MM.1S (cell line): ENCODE measurements at regions not wholly inside any gene's neighbourhood (a gene's known extent, or its start where the extent isn't known, plus 50 kb on each side); places are given as distances from the start of the nearest gene placed in this dataset.

Experiments
- CTCF ChIP-seq: fragments of 300-600 bp; sonication (generic); IDR thresholded peaks from 2 replicates; pipeline ENCODE4 v1.5.1; 2016; ENCODE audit warnings: antibody characterized with exemption, low read length, mixed read lengths
- EZH2 ChIP-seq: fragments of 300-600 bp; sonication (generic); optimal IDR thresholded peaks from 2 replicates; pipeline ENCODE3; 2017; ENCODE audit warnings: low read depth, mild to moderate bottlenecking, antibody characterized with exemption, low read length, mixed read lengths
- EZH2phosphoT487 ChIP-seq: fragments of 300-600 bp; sonication (generic); IDR thresholded peaks from 2 replicates; pipeline ENCODE4 v1.6.1; 2018; ENCODE audit warnings: antibody characterized with exemption, low read length

- TF ChIP-seq CTCF, result no peak
- TF ChIP-seq EZH2, result no peak
- no peak for TF ChIP-seq EZH2phosphoT487
Observed at GRCh38 chr13:47478985-47479384, 522.1 kb downstream of the SUCLA2 start.
